T47D (cell line): ENCODE measurements at regions not wholly inside any gene's neighbourhood (a gene's known extent, or its start where the extent isn't known, plus 50 kb on each side); places are given as distances from the start of the nearest gene placed in this dataset.

Experiments used
- DNase-seq, 2 experiments: peaks; one replicate each; pipeline versions ENCODE4 v3.0.0 to v3.0.0-alpha.2; 2011 to 2012; ENCODE audit warnings: low read depth in 1 of 2, low spot score in 1 of 2
- JUND ChIP-seq: IDR thresholded peaks from 2 replicates; pipeline ENCODE4 v1.6.1; 2012; ENCODE audit warnings: low read depth
- in situ Hi-C: cut with HindIII; loops from 2 replicates; pipeline ENCODE4 v1.10.0; 2016; ENCODE audit warnings: low sequenced_read_pairs, low pct_unique_long_range_greater_than_20kb

DNA sequence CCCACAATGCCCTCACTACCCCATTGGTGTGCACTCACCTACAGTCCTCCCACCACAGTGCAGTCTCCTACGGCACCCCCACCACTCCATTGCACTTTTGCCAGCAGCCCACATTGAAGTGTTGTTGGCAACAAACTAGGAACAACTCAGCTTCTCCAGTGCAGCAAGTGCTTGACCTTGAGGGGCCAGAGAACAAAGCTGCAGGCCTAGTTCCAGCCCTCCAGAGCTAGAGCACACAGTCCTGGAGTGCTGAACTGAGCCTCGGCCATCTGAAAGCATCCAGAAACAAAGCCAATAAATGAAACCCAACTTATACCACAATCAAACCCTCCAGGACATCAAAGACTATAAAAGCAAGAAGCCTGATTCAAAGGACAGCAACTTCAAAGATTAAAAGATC, 129.9 kb downstream of the C1orf94 start:
- in situ Hi-C loops, result no loop called here
- no peak for TF ChIP-seq JUND

DNA sequence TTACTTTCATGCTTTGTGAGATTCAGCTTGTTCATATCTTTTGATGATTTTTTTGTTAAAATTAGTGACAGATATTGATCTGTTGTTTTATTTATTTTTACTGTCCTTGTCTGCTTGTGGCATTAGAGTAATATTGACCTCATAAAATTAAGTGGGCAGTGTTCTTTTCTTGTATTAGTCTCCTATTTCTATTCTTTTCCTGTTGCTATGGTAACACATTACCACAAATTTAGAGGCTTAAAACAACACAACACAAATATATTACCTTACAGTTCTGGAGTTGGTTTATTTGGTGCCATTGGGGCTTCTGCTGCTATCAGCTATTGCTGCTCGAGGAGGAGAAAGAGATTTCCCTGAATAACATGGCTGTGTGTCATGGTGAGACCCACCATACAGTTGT, 135.7 kb downstream of the C1orf94 start:
- TF ChIP-seq JUND, result no peak
- in situ Hi-C loops, result no loop called here
- DNase-seq, result no peak

More for the DNA sequence above, 129.9 kb downstream of the C1orf94 start:
- no peak for DNase-seq

DNA sequence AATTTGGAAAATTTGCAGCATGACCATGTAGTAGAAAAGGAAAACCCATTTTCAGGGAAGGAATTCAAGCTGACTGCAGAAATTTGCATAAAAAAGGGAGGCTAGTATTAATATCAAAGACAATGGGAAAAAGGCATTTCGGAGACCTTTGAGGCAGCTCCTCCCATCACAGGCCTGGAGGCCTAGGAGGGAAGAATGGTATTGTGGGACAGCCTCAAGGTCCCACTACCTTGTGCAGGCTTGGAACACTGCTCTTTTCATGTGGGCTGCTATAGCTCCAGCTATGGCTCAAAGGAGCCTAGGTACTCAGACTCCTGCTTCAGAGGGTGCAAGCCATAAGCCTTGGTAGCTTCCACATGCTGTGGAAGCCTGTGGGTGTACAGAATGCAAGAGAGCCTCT, 139.3 kb downstream of the C1orf94 start:
- no peak for TF ChIP-seq JUND
- in situ Hi-C loops, result no loop called here
- DNase-seq, result no peak

DNA sequence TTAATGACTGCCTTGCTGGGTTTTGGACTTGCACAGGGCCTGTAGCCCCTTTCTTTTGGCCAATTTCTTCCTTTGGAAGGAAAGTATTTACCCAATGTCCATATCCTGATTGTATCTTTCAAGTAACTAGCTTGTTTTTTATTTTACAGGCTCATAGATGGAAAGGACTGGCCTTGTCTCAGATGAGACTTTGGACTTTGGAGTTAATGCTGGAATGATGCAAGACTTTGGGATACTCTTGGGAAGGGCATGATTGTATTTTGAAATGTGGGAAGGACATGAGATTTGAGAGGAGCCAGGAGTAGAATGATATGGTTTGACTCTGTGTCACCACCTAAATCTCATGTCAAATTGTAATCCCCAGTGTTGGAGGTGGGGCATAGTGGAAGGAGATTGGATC, 140.1 kb downstream of the C1orf94 start:
- TF ChIP-seq JUND, result no peak
- no peak for DNase-seq
- in situ Hi-C loops, result no loop called here

DNA sequence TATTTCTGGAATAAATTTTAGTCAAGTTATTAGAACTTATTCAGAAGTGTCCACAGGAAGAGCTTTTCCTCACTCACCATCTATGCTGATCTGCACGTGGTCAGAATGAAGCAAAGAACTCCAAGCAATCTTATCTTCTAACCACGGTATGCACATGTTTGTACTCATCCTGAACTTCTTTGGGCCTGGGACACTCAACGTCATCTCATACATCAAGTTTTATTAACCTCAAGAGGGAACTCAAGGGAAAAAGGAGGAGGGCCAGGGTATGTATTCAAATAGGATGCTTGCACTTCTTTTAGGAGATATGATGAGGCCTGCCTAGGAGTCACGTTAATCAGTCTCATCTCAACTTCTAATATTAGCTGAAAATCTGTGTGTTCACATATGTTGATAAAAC, 142.5 kb downstream of the C1orf94 start:
- no peak for TF ChIP-seq JUND
- no peak for DNase-seq
- in situ Hi-C loops, result no loop called here

DNA sequence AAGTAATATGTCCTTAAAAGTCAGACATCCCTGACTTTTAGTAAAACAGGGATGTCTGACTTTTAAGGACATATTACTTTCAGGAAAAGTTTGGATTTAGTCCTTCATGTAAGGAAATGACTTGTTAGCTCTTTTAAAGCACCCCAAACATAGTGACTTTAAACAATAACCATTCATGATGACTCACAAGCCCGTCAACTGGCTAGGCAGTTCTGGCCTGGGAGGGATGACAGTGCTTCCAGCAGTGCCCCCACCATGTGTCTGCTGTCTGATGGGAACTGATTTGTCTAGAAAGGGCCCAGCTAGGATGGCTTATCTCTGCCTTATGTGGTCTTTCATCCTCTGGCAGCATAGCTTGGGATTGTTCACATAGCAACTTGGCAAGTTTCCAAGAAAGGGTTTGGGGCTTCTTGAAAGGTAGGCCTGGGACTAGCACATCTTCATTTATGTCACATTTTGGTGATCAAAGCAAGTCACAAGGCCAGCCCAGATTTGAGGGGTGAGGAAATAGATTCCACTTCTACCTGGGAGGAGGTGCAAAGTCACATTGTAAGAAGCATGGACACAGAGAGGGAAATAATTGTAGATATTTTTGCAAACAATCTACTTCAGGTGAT, 143.5 kb downstream of the C1orf94 start:
- DNase-seq, result no peak
- TF ChIP-seq JUND, result no peak
- in situ Hi-C loops, result no loop called here

DNA sequence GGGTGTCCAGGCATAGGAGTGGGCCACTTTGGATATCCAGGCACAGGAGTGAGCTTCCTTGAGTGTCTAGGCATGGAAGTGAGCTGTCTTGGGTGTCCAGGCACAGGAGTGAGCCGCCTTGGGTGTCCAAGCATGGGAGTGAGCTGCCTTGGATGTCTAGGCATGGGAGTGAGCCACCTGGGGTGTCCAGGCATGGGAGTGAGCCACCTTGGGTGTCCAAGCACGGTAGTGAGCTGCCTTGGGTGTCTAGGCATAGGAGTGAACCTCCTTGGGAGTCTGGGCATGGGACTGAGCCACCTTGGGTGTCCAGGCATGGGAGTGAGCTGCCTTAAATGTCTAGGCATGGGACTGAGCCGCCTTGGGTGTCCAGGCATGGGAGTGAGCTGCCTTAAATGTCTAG, 146.3 kb downstream of the C1orf94 start:
- TF ChIP-seq JUND, result no peak
- in situ Hi-C loops, result no loop called here
- DNase-seq, result no peak

DNA sequence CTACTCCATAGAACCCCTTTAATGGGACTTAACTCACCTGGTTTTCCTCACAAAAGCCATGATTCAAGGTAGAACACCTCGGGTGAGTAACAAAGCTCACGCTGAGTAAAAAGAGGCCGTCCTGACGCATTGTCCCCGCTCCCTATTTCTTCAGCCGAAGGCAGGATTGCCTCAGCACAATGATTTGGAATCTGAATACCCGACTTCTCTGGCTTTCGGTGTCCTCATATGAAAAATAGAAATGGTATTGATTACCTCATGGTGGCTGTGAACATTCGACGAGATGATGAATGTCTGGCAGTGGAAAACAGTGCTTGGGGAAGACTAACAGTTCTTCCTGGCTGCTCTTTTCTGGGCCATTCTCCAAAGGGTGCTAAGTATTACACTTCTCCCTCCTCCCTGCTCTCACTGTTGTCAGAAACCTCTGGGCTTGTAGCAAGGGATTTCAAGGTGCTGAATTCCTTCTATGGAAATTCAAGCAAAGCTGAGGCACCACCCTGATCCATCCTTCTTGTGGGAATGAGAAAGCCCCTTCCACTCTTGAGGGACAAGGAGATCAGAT, 148.3 kb downstream of the C1orf94 start:
- no peak for DNase-seq
- TF ChIP-seq JUND, result no peak
- in situ Hi-C loops, result no loop called here

DNA sequence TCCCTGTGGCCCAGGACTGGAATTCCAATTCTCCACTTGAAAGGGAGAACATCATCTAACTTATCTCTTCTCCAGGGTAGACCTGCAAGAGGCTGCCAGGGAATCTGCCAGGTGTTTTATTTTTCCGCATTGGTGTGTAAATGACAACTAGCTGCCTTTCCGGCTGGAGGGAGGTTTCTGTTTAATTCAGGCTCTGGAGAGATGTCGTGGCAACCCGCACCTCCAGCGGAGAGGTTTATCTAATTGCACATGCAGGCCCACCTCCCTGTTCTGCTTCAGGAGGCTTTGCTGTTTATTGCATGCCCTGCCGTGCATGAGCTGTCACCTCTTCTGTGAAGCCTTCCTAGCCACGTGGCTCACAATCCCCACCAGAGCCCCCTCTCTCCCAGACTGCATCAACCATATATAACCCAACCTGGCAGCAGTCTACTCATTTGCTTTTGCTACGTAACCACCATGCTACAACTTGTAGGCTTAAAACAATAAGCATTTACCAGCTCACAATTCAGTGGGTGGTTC, 151.6 kb downstream of the C1orf94 start:
- in situ Hi-C loops, result no loop called here
- no peak for TF ChIP-seq JUND
- no peak for DNase-seq

DNA sequence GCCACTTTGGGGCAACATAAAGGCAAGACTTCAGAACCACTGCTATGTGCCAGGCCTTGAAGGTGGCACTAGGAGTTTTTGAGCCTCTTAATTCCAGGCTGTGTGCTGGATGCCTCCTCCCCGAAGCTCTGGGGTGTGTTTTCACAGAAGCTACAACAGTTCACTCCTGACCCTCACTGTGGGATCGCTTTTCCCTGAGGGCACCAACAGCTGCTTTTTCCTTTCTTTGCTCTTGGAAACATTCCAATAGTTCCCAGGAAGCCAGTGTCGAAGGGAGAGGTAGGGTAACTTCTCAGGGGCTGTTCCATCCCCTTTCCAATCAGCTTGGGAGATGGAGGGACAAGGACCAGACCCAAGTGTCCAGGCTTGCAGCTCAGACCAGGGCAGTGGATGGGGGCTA, 153.4 kb downstream of the C1orf94 start:
- in situ Hi-C loops, result no loop called here
- no peak for DNase-seq
- TF ChIP-seq JUND, result no peak

DNA sequence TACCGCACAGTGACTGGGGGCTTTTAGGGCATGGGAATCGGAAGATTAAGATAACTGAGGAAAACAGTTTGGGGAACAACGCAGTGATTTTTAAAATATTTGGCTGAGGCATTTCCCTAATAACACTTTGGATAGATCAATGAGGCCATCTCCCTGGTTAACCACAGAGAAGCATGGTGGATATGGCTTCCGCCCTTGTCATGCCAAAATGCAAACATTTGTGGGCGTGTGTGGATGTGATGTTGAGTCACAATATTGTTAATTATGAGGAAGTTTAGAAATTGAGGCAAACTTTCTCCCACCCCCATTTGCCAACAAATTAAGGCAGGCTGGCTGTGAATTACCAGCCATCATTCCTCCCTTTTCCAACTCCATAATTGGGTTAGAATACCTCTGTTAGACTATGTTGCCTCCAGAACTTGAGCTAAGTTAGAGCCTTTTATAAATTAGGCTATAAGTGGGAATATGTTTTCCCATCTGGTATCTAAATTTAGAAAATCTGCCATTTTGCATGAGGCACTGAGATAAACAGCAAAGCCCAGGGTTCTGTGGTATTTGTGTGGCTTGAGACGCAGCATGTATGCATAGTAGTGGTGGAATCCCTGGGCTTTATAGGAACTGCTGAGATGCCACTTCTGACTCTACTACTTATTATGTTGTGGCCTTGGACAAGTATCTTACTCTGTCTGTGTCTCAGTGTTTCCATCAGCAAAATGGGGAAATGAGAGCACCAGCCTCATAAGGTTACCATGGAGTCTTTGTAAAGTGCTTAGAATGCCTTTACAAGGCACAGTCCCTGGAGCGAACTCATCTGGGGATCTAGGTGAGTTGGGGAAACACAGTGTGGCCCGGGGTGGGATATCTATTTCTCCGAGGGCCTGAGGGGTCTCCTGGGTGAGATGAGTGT, 154.6 kb downstream of the C1orf94 start:
- in situ Hi-C loops, result no loop called here
- no peak for DNase-seq
- TF ChIP-seq JUND, result no peak

DNA sequence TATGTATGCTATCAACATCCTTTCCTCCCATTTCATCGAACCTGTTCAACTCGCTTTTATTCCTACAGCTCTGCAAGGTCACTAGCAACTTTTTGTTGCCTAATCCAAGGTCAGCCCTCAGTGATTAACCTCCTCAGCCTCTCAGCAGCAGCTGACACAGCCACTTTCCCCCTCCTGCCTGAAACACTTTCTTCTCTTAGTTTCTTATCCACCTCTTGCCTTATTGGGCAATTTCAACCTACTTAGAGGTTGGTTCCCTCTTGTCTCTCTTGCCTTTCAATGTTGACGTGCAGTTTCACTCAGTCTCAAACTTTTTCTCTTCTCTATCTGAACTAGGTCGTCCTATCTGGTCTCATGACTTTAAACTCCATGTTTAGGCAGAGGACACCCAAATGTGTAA, 156.3 kb downstream of the C1orf94 start:
- no peak for TF ChIP-seq JUND
- in situ Hi-C loops, result no loop called here
- no peak for DNase-seq

DNA sequence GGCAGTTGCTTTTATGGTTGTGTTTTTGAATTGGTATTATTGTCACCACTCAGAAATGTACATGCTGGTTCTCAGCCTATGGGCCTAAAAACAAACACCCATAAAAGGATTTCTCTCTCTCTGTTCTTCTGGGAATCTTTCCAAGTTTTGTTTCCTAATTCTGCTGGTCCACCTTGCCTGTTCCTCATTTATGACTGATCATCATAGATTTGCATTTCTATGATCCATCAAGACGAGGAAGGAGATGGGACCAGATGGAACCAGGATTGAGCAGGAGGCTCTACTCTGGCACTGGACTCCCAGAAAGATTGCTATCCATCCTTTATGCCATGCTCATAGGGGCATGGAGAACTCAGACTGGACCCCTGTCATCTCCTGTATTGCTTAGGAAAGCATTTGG, 162.2 kb downstream of the C1orf94 start:
- no peak for DNase-seq
- no peak for TF ChIP-seq JUND
- in situ Hi-C loops, result no loop called here
